Mesenchymal stem cell (in vitro differentiated cells and primary cell): ENCODE measurements at regions not wholly inside any gene's neighbourhood (a gene's known extent, or its start where the extent isn't known, plus 50 kb on each side); places are given as distances from the start of the nearest gene placed in this dataset.

Experiments
- DNase-seq: peaks from one replicate; pipeline ENCODE4 v3.0.0-alpha.2; 2013
- H2AFZ ChIP-seq: one replicate; pipeline ENCODE4 v1.6.1; 2013; ENCODE audit warnings: low read depth, mild to moderate bottlenecking, control low read depth, inconsistent platforms, low read length, moderate library complexity
- H2AK5ac ChIP-seq: 2 replicates; pipeline ENCODE4 v1.6.1; 2013; ENCODE audit warnings: low read length, moderate library complexity, mild to moderate bottlenecking, inconsistent platforms; ENCODE audit not compliant: severe bottlenecking
- H2BK120ac ChIP-seq: one replicate; pipeline ENCODE4 v1.6.1; 2013; ENCODE audit warnings: low read depth, mild to moderate bottlenecking, inconsistent platforms, low read length, moderate library complexity
- H2BK12ac ChIP-seq, 2 experiments: one replicate each; pipeline ENCODE4 v1.6.1; 2013; ENCODE audit warnings: inconsistent platforms in 2 of 2, low read length in 2 of 2, mild to moderate bottlenecking in 2 of 2, moderate library complexity in 2 of 2, control low read depth in 1 of 2
- H2BK15ac ChIP-seq: one replicate; pipeline ENCODE4 v1.6.1; 2013; ENCODE audit warnings: mild to moderate bottlenecking, low read depth, inconsistent platforms; ENCODE audit not compliant: poor library complexity, severe bottlenecking
- H2BK5ac ChIP-seq: 2 replicates; pipeline ENCODE4 v1.6.1; 2013; ENCODE audit warnings: low read depth, mild to moderate bottlenecking, low read length, control low read depth, inconsistent platforms; ENCODE audit not compliant: poor library complexity, severe bottlenecking
- H3K14ac ChIP-seq, 2 experiments: one replicate each; pipeline ENCODE4 v1.6.1; 2013; ENCODE audit warnings: inconsistent platforms in 2 of 2, low read length in 2 of 2, control low read depth in 1 of 2, mild to moderate bottlenecking in 1 of 2, moderate library complexity in 1 of 2
- H3K18ac ChIP-seq, 2 experiments: one replicate each; pipeline ENCODE4 v1.6.1; 2013; ENCODE audit warnings: inconsistent platforms in 2 of 2, low read length in 2 of 2, control low read depth in 1 of 2, low read depth in 1 of 2, mild to moderate bottlenecking in 1 of 2
- H3K23ac ChIP-seq, 2 experiments: one replicate each; pipeline ENCODE4 v1.6.1; 2013; ENCODE audit warnings: inconsistent platforms in 2 of 2, low read length in 2 of 2, mild to moderate bottlenecking in 2 of 2, moderate library complexity in 2 of 2, control low read depth in 1 of 2
- H3K27ac ChIP-seq: 2 replicates; pipeline ENCODE4 v1.5.1; 2013; ENCODE audit warnings: mild to moderate bottlenecking, moderate library complexity, low read length, control low read depth, inconsistent platforms; ENCODE audit not compliant: poor library complexity, severe bottlenecking
- H3K27me3 ChIP-seq, 2 experiments: 2 replicates each; pipeline versions ENCODE4 v1.6.1 to v1.7.0; 2013; ENCODE audit warnings: low read length in 2 of 2, mild to moderate bottlenecking in 2 of 2, moderate library complexity in 2 of 2, control low read depth in 1 of 2, inconsistent platforms in 1 of 2; ENCODE audit not compliant: control insufficient read depth in 1 of 2, insufficient read depth in 1 of 2
- H3K36me3 ChIP-seq, 2 experiments: 2 replicates each; pipeline versions ENCODE4 v1.6.1 to v1.7.0; 2013; ENCODE audit warnings: low read length in 2 of 2, control low read depth in 1 of 2, inconsistent platforms in 1 of 2, low read depth in 1 of 2, mild to moderate bottlenecking in 1 of 2; ENCODE audit not compliant: insufficient read depth in 2 of 2, control insufficient read depth in 1 of 2
- H3K4ac ChIP-seq, 2 experiments: one replicate each; pipeline ENCODE4 v1.6.1; 2013; ENCODE audit warnings: inconsistent platforms in 2 of 2, low read length in 2 of 2, mild to moderate bottlenecking in 2 of 2, moderate library complexity in 2 of 2, control low read depth in 1 of 2, low read depth in 1 of 2
- H3K4me1 ChIP-seq: 2 replicates; pipeline ENCODE4 v1.6.1; 2013; ENCODE audit warnings: low read depth, low read length, control low read depth; ENCODE audit not compliant: control insufficient read depth, insufficient read depth
- H3K4me2 ChIP-seq: 2 replicates; pipeline ENCODE4 v1.6.1; 2013; ENCODE audit warnings: low read length, mild to moderate bottlenecking, inconsistent platforms; ENCODE audit not compliant: poor library complexity, severe bottlenecking
- H3K4me3 ChIP-seq, 2 experiments: 2 replicates each; pipeline versions ENCODE4 v1.5.1 to v1.7.0; 2013; ENCODE audit warnings: low read length in 2 of 2, mild to moderate bottlenecking in 2 of 2, control low read depth in 1 of 2, low read depth in 1 of 2; ENCODE audit not compliant: insufficient read depth in 1 of 2
- H3K79me1 ChIP-seq: replicated peaks from 2 replicates; pipeline ENCODE4 v1.6.1; 2013; ENCODE audit warnings: mild to moderate bottlenecking, control low read depth, low read length, inconsistent platforms; ENCODE audit not compliant: poor library complexity, severe bottlenecking
- H3K9ac ChIP-seq: 2 replicates; pipeline ENCODE4 v1.7.0; 2013; ENCODE audit warnings: mild to moderate bottlenecking, low read length, moderate library complexity
- H3K9me3 ChIP-seq: 2 replicates; pipeline ENCODE4 v1.7.0; 2013; ENCODE audit warnings: mild to moderate bottlenecking, low read length; ENCODE audit not compliant: control insufficient read depth
- H4K8ac ChIP-seq: one replicate; pipeline ENCODE4 v1.6.1; 2013; ENCODE audit warnings: inconsistent platforms, mild to moderate bottlenecking, low read length, moderate library complexity
- H4K91ac ChIP-seq: one replicate; pipeline ENCODE4 v1.6.1; 2013; ENCODE audit warnings: mild to moderate bottlenecking, low read length, inconsistent platforms
- WGBS: methylation state at CpG from one replicate; pipeline ENCODE4 v1.1.7; 2013; ENCODE audit warnings: mixed read lengths; 5-methylcytosine and 5-hydroxymethylcytosine counted together

DNA sequence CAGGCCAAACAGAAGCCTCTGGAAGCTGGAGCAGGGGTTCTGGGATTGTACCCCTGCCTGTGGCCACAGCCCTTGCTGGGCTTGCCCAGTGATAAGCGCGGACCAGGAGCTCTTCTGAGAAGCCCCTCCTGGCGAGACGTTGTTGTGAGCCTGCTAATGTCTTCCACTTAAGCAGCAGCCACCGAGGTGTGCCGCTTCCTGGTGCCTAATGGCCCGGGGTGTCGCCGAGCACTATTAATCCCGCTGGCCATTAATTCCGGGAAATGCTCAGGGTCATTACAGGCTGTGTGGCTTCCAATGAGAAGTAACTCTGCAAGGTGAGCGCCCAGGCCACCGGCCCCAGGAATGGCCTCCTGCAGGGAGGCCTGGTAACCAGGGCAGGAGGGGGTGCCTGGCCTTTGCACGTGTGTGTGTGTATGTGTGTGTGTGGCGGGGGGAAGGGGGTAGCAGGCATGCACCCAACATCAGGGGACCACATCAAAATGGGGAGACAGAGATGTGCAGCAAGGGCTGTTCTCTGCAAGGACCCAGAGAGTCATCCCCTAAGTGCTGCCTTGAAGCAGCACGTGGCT lies 175.0 kb downstream of the URI1 start:
- Histone ChIP-seq H3K4me2 (no peak overlapping the region), H2BK5ac (no peak overlapping the region), H3K23ac (no peak overlapping the region), H3K27me3 (no peaks in the 10 kb centered on the region), H3K18ac (no peak overlapping the region), H3K9me3 (no peaks in the 10 kb centered on the region), H3K4me1 (no peaks in the 10 kb centered on the region), H3K27ac (no peak overlapping the region), H3K9ac (no peak overlapping the region), H4K91ac (no peak overlapping the region), H3K4me3 (no peak overlapping the region), H2BK120ac (no peak overlapping the region), H2AFZ (no peak overlapping the region), H4K8ac (no peak overlapping the region), H3K79me1 (no peaks in the 10 kb centered on the region), H3K14ac (no peak overlapping the region), H3K4ac (no peak overlapping the region), H3K36me3 (no peaks in the 10 kb centered on the region), H2AK5ac (no peak overlapping the region), H2BK15ac (no peak overlapping the region), H2BK12ac (no peak overlapping the region)
- no peak for DNase-seq
- WGBS: 68% methylated on average over 16 of the region's 16 CpGs

DNA sequence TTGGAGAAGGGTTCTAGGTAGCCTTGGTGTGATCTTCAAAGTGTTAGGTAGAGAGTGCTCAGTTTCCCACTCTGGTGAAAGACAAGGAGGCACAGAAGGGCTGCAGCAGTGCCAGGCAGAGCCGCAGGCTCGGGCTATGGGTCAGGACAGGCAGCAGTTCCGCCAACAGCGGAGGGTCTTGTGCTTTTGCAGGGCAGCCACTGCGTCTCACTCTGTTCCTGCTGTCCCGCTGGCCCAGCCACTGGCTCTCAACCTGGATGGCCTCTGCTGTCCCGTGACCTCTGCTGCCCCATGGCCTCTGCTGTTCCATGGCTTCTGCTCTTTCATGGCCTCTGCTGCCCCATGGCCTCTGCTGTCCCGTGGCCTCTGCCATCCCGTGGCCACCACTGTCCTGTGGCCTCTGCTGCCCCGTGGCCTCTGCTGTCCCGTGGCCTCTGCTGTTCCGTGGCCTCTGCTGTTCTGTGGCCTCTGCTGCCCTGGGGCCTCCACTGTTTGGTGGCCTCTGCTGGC lies 175.7 kb downstream of the URI1 start:
- Histone ChIP-seq H3K23ac (no peak overlapping the region), H2BK5ac (no peak overlapping the region), H2BK12ac (no peak overlapping the region), H3K18ac (no peak overlapping the region), H2AK5ac (no peak overlapping the region), H3K79me1 (no peaks in the 10 kb centered on the region), H3K4me3 (no peak overlapping the region), H3K9ac (no peak overlapping the region), H2AFZ (no peak overlapping the region), H3K4ac (no peak overlapping the region), H4K91ac (no peak overlapping the region), H3K27ac (no peak overlapping the region), H3K9me3 (no peaks in the 10 kb centered on the region), H3K14ac (no peak overlapping the region), H3K27me3 (no peaks in the 10 kb centered on the region), H4K8ac (no peak overlapping the region), H2BK15ac (no peak overlapping the region), H3K36me3 (no peaks in the 10 kb centered on the region), H3K4me2 (no peak overlapping the region), H2BK120ac (no peak overlapping the region), H3K4me1 (no peaks in the 10 kb centered on the region)
- 81% methylated on average over 12 of the region's 12 CpGs for WGBS
- no peak for DNase-seq

DNA sequence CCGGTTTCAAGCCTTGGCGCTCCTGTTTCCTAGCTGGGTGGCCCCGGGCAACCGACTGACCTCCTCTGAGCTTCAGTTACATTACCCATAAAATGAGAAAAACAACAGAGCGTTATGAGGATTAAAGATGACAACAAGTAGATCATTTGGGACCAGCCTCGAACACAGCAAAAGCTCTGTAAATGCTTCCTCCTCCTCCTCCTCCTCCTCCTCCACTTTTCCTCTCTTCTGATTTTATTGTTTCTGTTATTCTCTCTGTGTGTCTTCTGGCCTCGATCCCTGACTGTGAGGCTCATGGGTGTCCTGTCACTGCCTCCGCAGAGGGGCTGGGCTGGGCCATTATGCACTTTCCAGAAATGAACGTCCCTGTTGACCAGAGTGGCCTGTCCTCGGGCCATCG lies 176.2 kb downstream of the URI1 start:
- Histone ChIP-seq H2BK15ac (no peak overlapping the region), H3K4me3 (no peak overlapping the region), H3K4ac (no peak overlapping the region), H2AFZ (no peak overlapping the region), H3K18ac (no peak overlapping the region), H2BK12ac (no peak overlapping the region), H3K4me1 (no peaks in the 10 kb centered on the region), H3K14ac (no peak overlapping the region), H4K91ac (no peak overlapping the region), H2BK5ac (no peak overlapping the region), H3K27ac (no peak overlapping the region), H3K23ac (no peak overlapping the region), H3K9me3 (no peaks in the 10 kb centered on the region), H3K4me2 (no peak overlapping the region), H3K79me1 (no peaks in the 10 kb centered on the region), H3K36me3 (no peaks in the 10 kb centered on the region), H3K27me3 (no peaks in the 10 kb centered on the region), H3K9ac (no peak overlapping the region), H2AK5ac (no peak overlapping the region), H4K8ac (no peak overlapping the region), H2BK120ac (no peak overlapping the region)
- no peak for DNase-seq
- WGBS: 86% methylated on average over 11 of the region's 11 CpGs

DNA sequence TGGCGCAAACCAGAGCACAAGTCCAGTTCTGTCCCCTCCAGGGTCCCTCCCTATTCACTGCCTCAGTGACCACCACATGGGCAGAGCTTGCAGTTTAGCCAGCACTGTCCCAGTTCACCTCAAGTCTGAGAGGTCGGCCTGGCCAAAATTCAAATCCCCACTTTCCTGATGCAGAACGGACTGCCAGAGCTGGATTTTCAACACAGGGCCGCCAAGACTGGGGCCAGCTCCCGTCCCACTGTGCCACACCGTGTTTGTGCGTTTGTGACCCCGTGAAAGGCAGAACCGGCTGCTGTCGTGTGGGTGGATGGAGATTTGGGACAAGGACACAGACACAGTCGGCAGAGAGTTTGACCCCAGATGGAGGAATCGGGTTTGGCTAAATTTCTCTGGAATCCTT lies 176.7 kb downstream of the URI1 start:
- Histone ChIP-seq H3K4me3 (no peak overlapping the region), H3K79me1 (no peaks in the 10 kb centered on the region), H3K9ac (no peak overlapping the region), H2BK120ac (no peak overlapping the region), H2AK5ac (no peak overlapping the region), H2AFZ (no peak overlapping the region), H3K14ac (no peak overlapping the region), H3K4me1 (no peaks in the 10 kb centered on the region), H2BK15ac (no peak overlapping the region), H3K23ac (no peak overlapping the region), H4K91ac (no peak overlapping the region), H3K4ac (no peak overlapping the region), H3K4me2 (no peak overlapping the region), H3K27ac (no peak overlapping the region), H3K36me3 (no peaks in the 10 kb centered on the region), H4K8ac (no peak overlapping the region), H3K9me3 (no peaks in the 10 kb centered on the region), H2BK5ac (no peak overlapping the region), H2BK12ac (no peak overlapping the region), H3K18ac (no peak overlapping the region), H3K27me3 (no peaks in the 10 kb centered on the region)
- no peak for DNase-seq
- WGBS: 78% methylated on average over 12 of the region's 12 CpGs
